AG04449 (cell line): ENCODE measurements at regions not wholly inside any gene's neighbourhood (a gene's known extent, or its start where the extent isn't known, plus 50 kb on each side); places are given as distances from the start of the nearest gene placed in this dataset.

ENCODE experiments used
- CTCF ChIA-PET: fragments of 350-600 bp; formaldehyde crosslinking; extraction: SDS; loops from one replicate; lab custom pipeline; 2021; ENCODE audit warnings: antibody characterized with exemption; lab: Yijun Ruan, JAX
- POLR2A ChIA-PET: fragments of 400-600, 350-600 bp; formaldehyde crosslinking; extraction: SDS; loops from one replicate; lab custom pipeline; 2020; ENCODE audit warnings: antibody characterized with exemption, inconsistent platforms; lab: Yijun Ruan, JAX
- DNase-seq: peaks from one replicate; pipeline ENCODE4 v3.0.0-alpha.2; 2010; ENCODE audit warnings: low read depth, low spot score
- H3K4me3 ChIP-seq: 2 replicates; pipeline ENCODE4 v1.5.1; 2011; ENCODE audit warnings: low read depth, mild to moderate bottlenecking, control low read depth, low read length
- TF ChIP-seq, protein P1 (sequence below): IDR thresholded peaks from one replicate; pipeline ENCODE4 v1.5.1; 2011; ENCODE audit warnings: mild to moderate bottlenecking, moderate library complexity, low read length, control low read depth, inconsistent platforms; ENCODE audit not compliant: insufficient read depth; ENCODE audit errors: missing control alignments

- ChIA-PET CTCF (interaction anchor here (0.9 to 2.1 kb wide), 5 partner anchors 12 to 120 kb away, joined by 3 to 5 read pairs (median 3); no protein-coding TSS in a partner anchor), POLR2A (interaction anchor here (0.8 to 2.1 kb wide), 7 partner anchors 11 to 84 kb away, joined by 3 to 19 read pairs (median 9); partner anchors contain the start of gene GALNT15)
- H3K4me3 ChIP-seq: no peak overlapping the region
- TF ChIP-seq, protein P1, sequence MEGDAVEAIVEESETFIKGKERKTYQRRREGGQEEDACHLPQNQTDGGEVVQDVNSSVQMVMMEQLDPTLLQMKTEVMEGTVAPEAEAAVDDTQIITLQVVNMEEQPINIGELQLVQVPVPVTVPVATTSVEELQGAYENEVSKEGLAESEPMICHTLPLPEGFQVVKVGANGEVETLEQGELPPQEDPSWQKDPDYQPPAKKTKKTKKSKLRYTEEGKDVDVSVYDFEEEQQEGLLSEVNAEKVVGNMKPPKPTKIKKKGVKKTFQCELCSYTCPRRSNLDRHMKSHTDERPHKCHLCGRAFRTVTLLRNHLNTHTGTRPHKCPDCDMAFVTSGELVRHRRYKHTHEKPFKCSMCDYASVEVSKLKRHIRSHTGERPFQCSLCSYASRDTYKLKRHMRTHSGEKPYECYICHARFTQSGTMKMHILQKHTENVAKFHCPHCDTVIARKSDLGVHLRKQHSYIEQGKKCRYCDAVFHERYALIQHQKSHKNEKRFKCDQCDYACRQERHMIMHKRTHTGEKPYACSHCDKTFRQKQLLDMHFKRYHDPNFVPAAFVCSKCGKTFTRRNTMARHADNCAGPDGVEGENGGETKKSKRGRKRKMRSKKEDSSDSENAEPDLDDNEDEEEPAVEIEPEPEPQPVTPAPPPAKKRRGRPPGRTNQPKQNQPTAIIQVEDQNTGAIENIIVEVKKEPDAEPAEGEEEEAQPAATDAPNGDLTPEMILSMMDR: no peak
- DNase-seq: no peak
Measured at GRCh38 chr3:16090706-16091105, 83.8 kb upstream of the GALNT15 start.

GRCh38 chr3:16092923-16093322 is 81.6 kb upstream of the GALNT15 start:
- DNase-seq: no peak
- TF ChIP-seq, protein P1: no peak
- no peak overlapping the region for H3K4me3 ChIP-seq
- ChIA-PET CTCF (interaction anchor here (1.4 to 2.7 kb wide), 2 partner anchors 10 to 83 kb away, joined by 5 to 11 read pairs; no protein-coding TSS in a partner anchor), POLR2A (no interaction called here)

DNA sequence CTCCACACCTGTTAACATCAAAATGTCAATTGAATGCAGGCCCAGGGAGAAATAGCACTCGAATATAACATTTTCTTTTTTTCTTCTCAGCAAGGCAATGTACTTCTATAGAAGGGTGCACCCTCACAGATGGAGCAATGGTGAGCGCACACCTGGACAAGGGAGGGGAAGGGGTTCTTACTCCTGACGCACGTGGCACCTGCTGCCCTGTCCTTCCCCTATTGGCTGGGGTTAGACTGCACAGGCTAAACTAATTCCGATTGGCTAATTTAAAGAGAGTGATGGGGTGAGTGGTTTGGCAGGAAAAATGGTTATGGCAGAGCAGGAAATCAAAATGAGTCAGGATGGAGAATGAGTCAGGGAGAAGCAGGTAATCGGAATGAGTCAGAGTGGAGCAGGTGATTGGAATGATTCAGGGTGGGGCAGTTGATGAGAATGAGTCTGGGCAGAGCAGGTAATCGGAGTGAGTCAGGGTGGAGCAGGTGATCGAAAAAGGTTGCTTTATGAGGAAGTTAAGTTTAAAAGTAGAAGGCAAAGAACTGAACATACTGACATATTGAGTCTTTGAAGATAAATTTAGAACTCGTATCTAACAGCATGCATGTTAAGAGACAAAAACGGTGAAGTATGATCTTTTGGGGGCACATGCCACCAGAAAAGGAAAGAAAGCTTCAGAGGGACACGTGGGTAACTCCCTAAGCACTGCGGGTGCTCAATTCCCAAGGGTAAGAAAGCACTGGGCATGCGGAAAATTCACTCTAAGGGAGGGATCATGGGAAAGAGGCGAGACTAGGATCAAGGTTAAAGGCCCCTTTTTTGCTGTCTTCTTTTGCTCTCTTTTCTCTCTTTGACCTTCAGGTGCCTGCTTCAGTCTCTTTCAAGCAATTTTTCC is 72.9 kb upstream of the GALNT15 start:
- CTCF ChIA-PET: interaction anchor here (2.3 kb wide), 1 partner anchor 73 kb away, joined by 6 read pairs; the partner anchor contains the start of gene GALNT15
- POLR2A ChIA-PET: no interaction called here
- H3K4me3 ChIP-seq: no peak overlapping the region
- no peak for DNase-seq
- TF ChIP-seq, protein P1: no peak

GRCh38 chr3:16102187-16102561 is 72.3 kb upstream of the GALNT15 start:
- H3K4me3 ChIP-seq: no peak overlapping the region
- POLR2A ChIA-PET: interaction anchor here (0.9 to 2.6 kb wide), 7 partner anchors 10 to 72 kb away, joined by 3 to 21 read pairs (median 7); no protein-coding TSS in a partner anchor
- CTCF ChIA-PET: interaction anchor here (1.4 to 2.3 kb wide), 4 partner anchors 12 to 72 kb away, joined by 3 to 6 read pairs (median 3); partner anchors contain the start of gene GALNT15
- DNase-seq: no peak
- TF ChIP-seq, protein P1: no peak

DNA sequence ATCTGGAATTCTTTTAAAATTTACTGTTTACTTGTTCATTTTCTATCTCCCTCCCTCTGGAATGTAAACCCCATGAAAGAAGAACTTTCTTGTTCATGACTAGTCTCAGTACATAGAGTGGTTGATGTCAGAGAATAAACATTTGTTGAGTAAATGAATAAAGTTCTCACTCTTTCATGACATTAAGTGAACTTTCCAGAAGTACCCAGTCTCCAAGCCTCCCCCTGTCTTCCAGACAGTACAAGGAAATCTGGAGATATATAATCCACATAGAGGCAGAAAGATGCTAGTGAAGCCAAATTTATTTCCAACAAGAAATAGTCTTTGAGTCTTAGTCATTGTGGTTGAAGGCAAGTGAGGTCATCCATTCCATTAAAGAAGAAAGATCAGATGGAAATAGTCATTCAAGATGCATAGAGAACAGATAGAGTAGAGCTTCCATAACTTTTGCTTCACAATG is 71.5 kb upstream of the GALNT15 start:
- ChIA-PET CTCF (interaction anchor here (0.6 to 2.3 kb wide), 10 partner anchors 11 to 73 kb away, joined by 3 to 11 read pairs (median 4); partner anchors contain the start of gene GALNT15), POLR2A (interaction anchor here (0.9 to 2.6 kb wide), 10 partner anchors 10 to 71 kb away, joined by 3 to 21 read pairs (median 6); no protein-coding TSS in a partner anchor)
- DNase-seq: peak; percentile 88
- TF ChIP-seq, protein P1: no peak
- H3K4me3 ChIP-seq: no peak overlapping the region; the same call in 1 of the 2 replicates
